Psoas muscle (tissue), 7 donors: ENCODE measurements at regions not wholly inside any gene's neighbourhood (a gene's known extent, or its start where the extent isn't known, plus 50 kb on each side); places are given as distances from the start of the nearest gene placed in this dataset.

ENCODE experiments used
- ATAC-seq, 4 donors: fragments of 200-7000 bp; cut with Tn5 transposase; one replicate each; pipeline ENCODE4 v1.9.1; 2020; ENCODE audit warnings: moderate library complexity in 3 of 4, mild to moderate bottlenecking in 2 of 4
- DNase-seq, 2 donors: peaks; one replicate each; pipeline ENCODE4 v3.0.0-alpha.2; 2020
- H3K27ac ChIP-seq: fragments of 200-600 bp; one replicate; pipeline ENCODE4 v1.8.0; 2022
- H3K27me3 ChIP-seq, 3 donors: fragments of 200-600 bp in 1 of 3; one replicate each; pipeline versions ENCODE4 v1.6.1 to v1.8.0; 2013 to 2022; ENCODE audit warnings: low read length in 2 of 3, mild to moderate bottlenecking in 2 of 3, moderate library complexity in 1 of 3; ENCODE audit not compliant: insufficient read depth in 3 of 3
- H3K36me3 ChIP-seq, 2 donors: fragments of 200-600 bp in 1 of 2; one replicate each; pipeline versions ENCODE4 v1.6.1 to v1.8.0; 2013 to 2022; ENCODE audit warnings: low read depth in 1 of 2, mild to moderate bottlenecking in 1 of 2, moderate library complexity in 1 of 2; ENCODE audit not compliant: insufficient read depth in 1 of 2
- H3K4me1 ChIP-seq: fragments of 200-600 bp; one replicate; pipeline ENCODE4 v1.8.0; 2022
- H3K4me3 ChIP-seq: fragments of 200-600 bp; one replicate; pipeline ENCODE4 v1.8.0; 2022; ENCODE audit warnings: mild to moderate bottlenecking
- H3K9me3 ChIP-seq: fragments of 200-600 bp; one replicate; pipeline ENCODE4 v1.8.0; 2022
- WGBS, 3 donors: extraction: QIAGEN DNeasy Blood & Tissue Kit; methylation state at CpG; one replicate each; pipeline versions ENCODE4 v1.1.6 to v1.1.7; 2013; 5-methylcytosine and 5-hydroxymethylcytosine counted together
- intact Hi-C, 2 donors: fragments of 100-400 bp; cut with DNase I; formaldehyde crosslinking; loops; one replicate each; pipeline versions ENCODE4 v1.11.0 to v1.14.2; 2022
- TF ChIP-seq, protein P1 (sequence below): fragments of 200-600 bp; IDR thresholded peaks from one replicate; pipeline ENCODE4 v1.8.0; 2022; ENCODE audit warnings: antibody characterized with exemption
- donor health status: healthy with polysubstance abuse.
- donor health status: DM: no; HTN: no; CAD: no; lungs with moderate emphysema.
- donor health status: Bipolar disorder and iron deficiency.
- donor health status: healthy.
- donor health status: DM: yes; HTN: yes; CAD: no.
- donor health status: DM: no; HTN: no; CAD: no.
- donor health status: DM: yes; HTN: yes; CAD: no.

DNA sequence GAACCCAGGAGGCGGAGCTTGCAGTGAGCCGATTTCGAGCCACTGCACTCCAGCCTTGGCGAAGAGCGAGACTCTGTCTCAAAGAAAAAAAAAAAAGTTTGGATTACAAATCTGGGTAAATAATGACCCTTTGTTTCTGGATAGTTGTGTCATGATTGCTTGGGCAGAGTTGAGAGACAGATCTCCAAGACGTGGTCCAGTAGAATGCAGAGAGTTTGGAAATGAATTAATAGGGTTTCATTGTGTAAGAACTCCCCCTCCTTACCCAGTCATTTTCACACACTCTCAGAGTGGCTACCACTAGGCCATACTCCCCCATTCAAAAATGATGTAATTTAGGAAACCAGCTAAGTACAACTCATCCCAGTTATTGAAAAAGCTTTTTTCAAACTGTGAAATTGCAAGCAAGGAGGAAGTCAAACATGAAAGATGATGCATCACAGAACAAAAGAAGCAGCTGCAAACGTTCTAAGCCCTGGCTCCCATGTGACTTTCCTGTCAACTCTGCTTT, 1331.9 kb downstream of the AACS start:
- H3K9me3 ChIP-seq: no peaks in the 10 kb centered on the region
- DNase-seq (no peak), ATAC-seq (peak in 2 of 4 donors; percentile 30 to 32)
- no peak overlapping the region for H3K4me3 ChIP-seq
- no peaks in the 10 kb centered on the region for H3K36me3 ChIP-seq
- H3K4me1 ChIP-seq: no peaks in the 10 kb centered on the region
- H3K27ac ChIP-seq: no peak overlapping the region
- WGBS, 3 donors: 22 to 55% (median 24%) methylated on average over 7 of the region's 7 CpGs
- peaks cover 0 to 3% (median 0%) of the 10 kb centered on the region in 3 donors for H3K27me3 ChIP-seq
- intact Hi-C loops: no loop called here
- TF ChIP-seq, protein P1, sequence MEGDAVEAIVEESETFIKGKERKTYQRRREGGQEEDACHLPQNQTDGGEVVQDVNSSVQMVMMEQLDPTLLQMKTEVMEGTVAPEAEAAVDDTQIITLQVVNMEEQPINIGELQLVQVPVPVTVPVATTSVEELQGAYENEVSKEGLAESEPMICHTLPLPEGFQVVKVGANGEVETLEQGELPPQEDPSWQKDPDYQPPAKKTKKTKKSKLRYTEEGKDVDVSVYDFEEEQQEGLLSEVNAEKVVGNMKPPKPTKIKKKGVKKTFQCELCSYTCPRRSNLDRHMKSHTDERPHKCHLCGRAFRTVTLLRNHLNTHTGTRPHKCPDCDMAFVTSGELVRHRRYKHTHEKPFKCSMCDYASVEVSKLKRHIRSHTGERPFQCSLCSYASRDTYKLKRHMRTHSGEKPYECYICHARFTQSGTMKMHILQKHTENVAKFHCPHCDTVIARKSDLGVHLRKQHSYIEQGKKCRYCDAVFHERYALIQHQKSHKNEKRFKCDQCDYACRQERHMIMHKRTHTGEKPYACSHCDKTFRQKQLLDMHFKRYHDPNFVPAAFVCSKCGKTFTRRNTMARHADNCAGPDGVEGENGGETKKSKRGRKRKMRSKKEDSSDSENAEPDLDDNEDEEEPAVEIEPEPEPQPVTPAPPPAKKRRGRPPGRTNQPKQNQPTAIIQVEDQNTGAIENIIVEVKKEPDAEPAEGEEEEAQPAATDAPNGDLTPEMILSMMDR: no peak

DNA sequence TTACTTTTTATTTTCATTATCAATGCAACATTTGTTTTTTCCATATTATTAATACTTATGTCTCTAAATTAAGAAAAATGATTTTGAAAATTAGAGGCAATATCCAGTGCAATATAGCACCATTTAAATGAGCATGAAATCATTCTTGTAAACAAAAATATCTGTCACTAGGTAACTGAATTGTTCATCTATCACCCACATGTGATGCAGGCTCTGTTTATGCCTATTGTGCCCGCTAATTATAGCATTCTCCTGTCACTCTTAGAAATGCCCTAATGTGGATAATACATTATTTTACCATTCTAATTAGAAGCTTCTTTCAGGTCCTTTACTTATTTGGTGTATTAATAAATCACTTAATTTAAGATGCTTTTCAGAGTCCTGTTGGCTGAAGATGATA, 1332.4 kb downstream of the AACS start:
- DNase-seq: no peak
- Histone ChIP-seq H3K27me3 (peaks cover 0 to 3% (median 0%) of the 10 kb centered on the region in 3 donors), H3K4me1 (no peaks in the 10 kb centered on the region), H3K27ac (no peak overlapping the region), H3K4me3 (no peak overlapping the region), H3K9me3 (no peaks in the 10 kb centered on the region), H3K36me3 (no peaks in the 10 kb centered on the region)
- intact Hi-C loops: no loop called here
- WGBS, 3 donors: 33 to 64% (median 43%) methylated on average over 1 of the region's 1 CpG
- no peak for ATAC-seq
- TF ChIP-seq, protein P1: no peak

- intact Hi-C loops: no loop called here
- no peaks in the 10 kb centered on the region for H3K4me1 ChIP-seq
- ATAC-seq: no peak
- TF ChIP-seq, protein P1: no peak
- H3K27ac ChIP-seq: no peak overlapping the region
- H3K27me3 ChIP-seq: no peaks in the 10 kb centered on the region
- no peak for DNase-seq
- no peaks in the 10 kb centered on the region for H3K9me3 ChIP-seq
- H3K36me3 ChIP-seq: no peaks in the 10 kb centered on the region
- H3K4me3 ChIP-seq: no peak overlapping the region
These were observed 1335.6 kb downstream of the AACS start for GRCh38 chr12:126400831-126401230.

- 71 to 76% (median 74%) methylated on average over 5 of the region's 5 CpGs for WGBS, 3 donors
- no peaks in the 10 kb centered on the region for H3K4me1 ChIP-seq
- no peaks in the 10 kb centered on the region for H3K27me3 ChIP-seq
- ATAC-seq (no peak), DNase-seq (no peak)
- no peak overlapping the region for H3K27ac ChIP-seq
- H3K36me3 ChIP-seq: no peaks in the 10 kb centered on the region
- intact Hi-C loops: no loop called here
- no peaks in the 10 kb centered on the region for H3K9me3 ChIP-seq
- H3K4me3 ChIP-seq: no peak overlapping the region
- TF ChIP-seq, protein P1: no peak
These were observed 1339.2 kb downstream of the AACS start for GRCh38 chr12:126404293-126404881.

DNA sequence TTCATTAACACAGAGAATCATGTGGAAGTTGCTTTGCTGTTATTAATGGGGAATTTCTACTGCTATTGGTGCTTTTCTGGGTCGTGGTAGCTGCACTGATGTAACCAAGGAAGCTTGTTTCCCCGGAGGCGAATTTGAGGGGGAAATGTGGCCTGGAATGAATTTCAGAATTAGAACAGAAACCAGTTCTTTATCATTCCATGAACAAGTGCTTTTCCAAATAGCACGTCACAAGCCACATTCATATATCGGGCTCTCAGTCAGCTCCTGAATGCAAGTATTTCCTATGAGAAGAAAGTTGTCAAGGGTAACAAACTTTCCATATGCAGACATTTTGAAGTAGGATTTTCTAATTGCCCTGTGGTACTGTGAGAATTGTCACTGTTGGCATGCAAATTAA, 1353.2 kb downstream of the AACS start:
- Histone ChIP-seq H3K4me1 (no peaks in the 10 kb centered on the region), H3K36me3 (no peaks in the 10 kb centered on the region), H3K27me3 (no peaks in the 10 kb centered on the region), H3K27ac (no peak overlapping the region), H3K9me3 (no peaks in the 10 kb centered on the region), H3K4me3 (no peak overlapping the region)
- WGBS, 3 donors: 62 to 74% (median 65%) methylated on average over 5 of the region's 5 CpGs
- TF ChIP-seq, protein P1: no peak
- intact Hi-C loops: no loop called here
- no peak for DNase-seq
- no peak for ATAC-seq
